ENCODE measurements at regions not wholly inside any gene's neighbourhood (a gene's known extent, or its start where the extent isn't known, plus 50 kb on each side); places are given as distances from the start of the nearest gene placed in this dataset.

DNA sequence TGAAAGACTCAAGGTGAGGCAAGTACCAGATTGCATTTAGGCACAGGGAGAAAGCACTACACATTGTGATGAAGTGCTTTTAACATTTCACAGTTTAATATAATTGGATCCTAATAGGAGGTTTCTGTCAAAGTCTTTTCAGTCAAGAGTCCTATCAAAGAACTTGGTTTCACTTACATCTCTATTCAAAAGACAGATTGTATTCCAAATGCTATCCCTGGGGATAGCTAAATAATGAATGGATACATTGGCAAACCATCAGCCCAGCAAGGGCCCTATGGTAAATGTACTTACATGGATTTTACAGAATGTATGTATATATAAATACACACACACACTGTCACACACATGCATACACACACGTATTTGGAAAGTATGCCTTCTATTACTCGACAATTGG, 655.5 kb upstream of the FLRT2 start:
- TF ChIP-seq, protein P1, sequence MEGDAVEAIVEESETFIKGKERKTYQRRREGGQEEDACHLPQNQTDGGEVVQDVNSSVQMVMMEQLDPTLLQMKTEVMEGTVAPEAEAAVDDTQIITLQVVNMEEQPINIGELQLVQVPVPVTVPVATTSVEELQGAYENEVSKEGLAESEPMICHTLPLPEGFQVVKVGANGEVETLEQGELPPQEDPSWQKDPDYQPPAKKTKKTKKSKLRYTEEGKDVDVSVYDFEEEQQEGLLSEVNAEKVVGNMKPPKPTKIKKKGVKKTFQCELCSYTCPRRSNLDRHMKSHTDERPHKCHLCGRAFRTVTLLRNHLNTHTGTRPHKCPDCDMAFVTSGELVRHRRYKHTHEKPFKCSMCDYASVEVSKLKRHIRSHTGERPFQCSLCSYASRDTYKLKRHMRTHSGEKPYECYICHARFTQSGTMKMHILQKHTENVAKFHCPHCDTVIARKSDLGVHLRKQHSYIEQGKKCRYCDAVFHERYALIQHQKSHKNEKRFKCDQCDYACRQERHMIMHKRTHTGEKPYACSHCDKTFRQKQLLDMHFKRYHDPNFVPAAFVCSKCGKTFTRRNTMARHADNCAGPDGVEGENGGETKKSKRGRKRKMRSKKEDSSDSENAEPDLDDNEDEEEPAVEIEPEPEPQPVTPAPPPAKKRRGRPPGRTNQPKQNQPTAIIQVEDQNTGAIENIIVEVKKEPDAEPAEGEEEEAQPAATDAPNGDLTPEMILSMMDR (IDR thresholded peaks at IDR 0.05) = no peak
- TF ChIP-seq POLR2A (IDR thresholded peaks at IDR 0.05) = no peak

Data from sigmoid colon (tissue), 3 donors.